Natural killer cell treated with Interleukin-12 subunit alpha and Interleukin-12 subunit beta and Interleukin-15 and Interleukin-18, amount 100 ng/mL, for 72 hours (primary cell): ENCODE measurements at regions not wholly inside any gene's neighbourhood (a gene's known extent, or its start where the extent isn't known, plus 50 kb on each side); places are given as distances from the start of the nearest gene placed in this dataset.
"Not testable (repeated sequence)": the region's sequence is repeated elsewhere in the genome, so short reads cannot be mapped to it uniquely, and the experiment has no call there.

Source experiments
- ATAC-seq, 2 donors: fragments of 150-1000 bp; cut with Tn5 transposase in 1 of 2; sonication (Bioruptor Pico), chemical (Tn5 transposase) in 1 of 2; 2 replicates each; pipeline ENCODE4 v1.10.0; 2021
- DNase-seq: peaks from one replicate; pipeline ENCODE4 v3.0.0; 2022; ENCODE audit warnings: low spot score
- H3K27ac Mint-ChIP-seq, 2 donors: 1 replicate in 1 of 2; 2 replicates in 1 of 2; pipeline ENCODE4 v1.8.0; 2022; ENCODE audit warnings: mixed read lengths in 2 of 2, mild to moderate bottlenecking in 1 of 2, moderate library complexity in 1 of 2
- H3K27me3 Mint-ChIP-seq, 2 donors: 1 replicate in 1 of 2; 2 replicates in 1 of 2; pipeline ENCODE4 v1.8.0; 2022; ENCODE audit warnings: mixed read lengths in 2 of 2
- H3K36me3 Mint-ChIP-seq: one replicate; pipeline ENCODE4 v1.8.0; 2022; ENCODE audit warnings: mixed read lengths
- H3K4me1 Mint-ChIP-seq, 2 donors: 1 replicate in 1 of 2; 2 replicates in 1 of 2; pipeline ENCODE4 v1.8.0; 2022; ENCODE audit warnings: low read depth in 2 of 2, mixed read lengths in 2 of 2, mild to moderate bottlenecking in 1 of 2
- H3K4me3 Mint-ChIP-seq: one replicate; pipeline ENCODE4 v1.8.0; 2022; ENCODE audit warnings: mixed read lengths
- H3K9me3 Mint-ChIP-seq: 2 replicates; pipeline ENCODE4 v1.8.0; 2022; ENCODE audit warnings: mixed read lengths

DNA sequence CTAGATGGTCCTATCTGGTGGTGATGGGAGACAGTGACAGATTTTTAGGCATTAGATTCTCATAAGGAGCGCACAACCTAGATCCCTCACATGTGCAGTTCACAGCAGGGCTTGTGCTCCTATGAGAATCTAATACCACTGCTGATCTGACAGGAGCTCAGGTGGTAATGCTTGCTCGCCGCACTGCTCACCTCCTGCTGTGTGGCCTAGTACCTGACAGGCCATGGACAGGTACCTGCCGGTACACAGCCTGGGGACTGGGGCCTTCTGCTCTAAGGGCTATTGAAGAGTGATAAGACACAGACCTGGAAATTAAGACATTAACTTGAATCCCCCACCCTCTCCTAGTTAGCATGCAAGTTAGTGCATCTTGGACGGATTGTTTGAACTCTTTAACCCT is 64.4 kb downstream of the KLRB1 start:
- not testable (repeated sequence) for H3K27me3 Mint-ChIP-seq, H3K4me3 Mint-ChIP-seq, DNase-seq, ATAC-seq, H3K9me3 Mint-ChIP-seq, H3K27ac Mint-ChIP-seq, H3K4me1 Mint-ChIP-seq, H3K36me3 Mint-ChIP-seq

DNA sequence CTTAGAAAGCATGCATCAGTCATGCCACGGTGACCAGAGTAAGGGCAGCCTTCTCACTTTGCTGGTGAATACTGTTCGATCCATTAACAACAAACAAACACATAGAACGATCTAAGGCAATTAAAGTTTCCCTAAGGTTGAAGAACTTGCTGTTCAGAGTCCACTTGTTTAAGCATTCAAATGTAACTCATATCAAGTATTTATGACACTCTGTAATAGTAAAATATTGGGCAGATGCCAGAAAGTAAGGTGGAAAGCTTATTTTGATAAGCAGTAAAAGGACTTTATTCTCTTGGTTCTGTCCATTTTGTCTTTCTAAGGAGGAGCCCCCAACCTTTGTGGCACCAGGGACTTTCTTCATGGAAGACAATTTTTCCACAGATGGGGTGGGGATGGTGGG is 64.9 kb downstream of the KLRB1 start:
- H3K9me3 Mint-ChIP-seq, H3K4me1 Mint-ChIP-seq, H3K4me3 Mint-ChIP-seq, H3K36me3 Mint-ChIP-seq, H3K27ac Mint-ChIP-seq, H3K27me3 Mint-ChIP-seq, ATAC-seq, DNase-seq: not testable (repeated sequence)

DNA sequence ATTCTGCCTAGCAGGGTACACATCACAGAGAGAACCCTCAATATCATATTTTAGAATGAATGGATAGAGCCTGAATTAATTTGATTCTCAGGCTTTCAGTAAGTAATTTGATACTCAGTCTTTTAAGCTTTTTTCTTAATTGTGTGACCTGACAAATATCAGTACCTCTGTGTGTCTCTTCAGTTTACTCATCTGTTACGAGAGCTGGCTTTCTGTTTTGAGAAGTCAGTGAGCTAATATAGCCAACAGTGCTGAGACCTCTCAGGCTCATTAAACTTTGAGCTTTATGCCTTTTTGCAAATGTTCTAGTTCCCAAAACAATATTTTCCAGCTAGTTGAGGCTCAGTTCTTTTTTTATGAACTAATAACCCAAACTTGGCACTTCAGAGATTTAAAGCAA is 91.8 kb downstream of the KLRB1 start:
- H3K36me3 Mint-ChIP-seq, H3K27ac Mint-ChIP-seq, ATAC-seq, H3K4me3 Mint-ChIP-seq, DNase-seq, H3K4me1 Mint-ChIP-seq, H3K27me3 Mint-ChIP-seq, H3K9me3 Mint-ChIP-seq: not testable (repeated sequence)

DNA sequence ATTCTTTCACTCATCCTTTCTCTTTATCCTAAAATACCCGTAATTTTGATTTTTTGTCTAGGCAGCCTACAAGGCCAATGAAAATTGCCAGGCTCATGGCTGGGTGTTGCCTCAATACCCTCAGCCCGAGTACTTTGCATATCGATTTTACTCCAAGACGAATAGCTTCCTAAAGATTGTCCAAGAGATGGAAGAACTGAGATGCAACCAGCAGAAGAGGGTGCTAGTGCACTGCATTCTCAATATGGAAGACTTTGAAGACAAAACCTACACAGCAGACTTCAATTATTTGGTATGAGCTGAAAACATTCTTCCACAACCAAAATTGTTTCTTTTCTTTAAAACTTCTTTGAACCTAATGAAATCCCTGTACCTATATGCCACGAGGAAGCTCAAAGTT is 95.0 kb downstream of the KLRB1 start:
- not testable (repeated sequence) for H3K4me3 Mint-ChIP-seq, H3K27ac Mint-ChIP-seq, H3K27me3 Mint-ChIP-seq

DNA sequence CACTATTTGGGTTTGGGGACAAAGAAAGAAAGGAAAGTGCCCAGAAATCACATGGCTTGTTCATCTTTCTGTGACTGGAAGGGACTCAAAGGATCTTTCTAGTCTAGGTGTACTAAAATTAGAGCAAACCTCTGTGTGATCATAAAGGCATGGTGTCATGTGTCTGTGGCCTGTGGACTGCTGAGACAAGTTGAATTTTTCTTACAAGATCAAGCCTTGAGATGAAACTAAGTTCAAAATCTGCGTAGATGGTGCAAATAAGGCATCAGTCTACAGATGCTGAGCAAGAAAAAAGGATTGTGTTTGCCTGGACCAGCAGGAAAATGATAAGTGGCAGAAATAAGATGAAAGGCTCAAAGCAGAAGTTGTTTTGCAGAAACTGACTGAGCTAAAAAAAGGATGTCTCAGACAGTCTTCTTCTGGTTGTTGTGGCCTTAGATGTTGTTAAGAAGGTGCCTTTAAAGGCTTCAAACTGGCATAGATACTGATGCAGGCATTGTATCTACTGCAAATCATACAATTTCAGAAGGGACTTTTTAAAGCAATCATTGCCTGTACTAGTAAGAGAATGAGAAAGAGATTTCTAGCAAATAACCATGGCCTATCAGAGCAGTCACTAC is 97.2 kb downstream of the KLRB1 start:
- not testable (repeated sequence) for H3K27ac Mint-ChIP-seq, H3K4me3 Mint-ChIP-seq, H3K36me3 Mint-ChIP-seq, ATAC-seq, DNase-seq, H3K9me3 Mint-ChIP-seq, H3K27me3 Mint-ChIP-seq, H3K4me1 Mint-ChIP-seq

More for the DNA sequence above, 95.0 kb downstream of the KLRB1 start:
- DNase-seq, ATAC-seq, H3K4me1 Mint-ChIP-seq, H3K9me3 Mint-ChIP-seq, H3K36me3 Mint-ChIP-seq: not testable (repeated sequence)

DNA sequence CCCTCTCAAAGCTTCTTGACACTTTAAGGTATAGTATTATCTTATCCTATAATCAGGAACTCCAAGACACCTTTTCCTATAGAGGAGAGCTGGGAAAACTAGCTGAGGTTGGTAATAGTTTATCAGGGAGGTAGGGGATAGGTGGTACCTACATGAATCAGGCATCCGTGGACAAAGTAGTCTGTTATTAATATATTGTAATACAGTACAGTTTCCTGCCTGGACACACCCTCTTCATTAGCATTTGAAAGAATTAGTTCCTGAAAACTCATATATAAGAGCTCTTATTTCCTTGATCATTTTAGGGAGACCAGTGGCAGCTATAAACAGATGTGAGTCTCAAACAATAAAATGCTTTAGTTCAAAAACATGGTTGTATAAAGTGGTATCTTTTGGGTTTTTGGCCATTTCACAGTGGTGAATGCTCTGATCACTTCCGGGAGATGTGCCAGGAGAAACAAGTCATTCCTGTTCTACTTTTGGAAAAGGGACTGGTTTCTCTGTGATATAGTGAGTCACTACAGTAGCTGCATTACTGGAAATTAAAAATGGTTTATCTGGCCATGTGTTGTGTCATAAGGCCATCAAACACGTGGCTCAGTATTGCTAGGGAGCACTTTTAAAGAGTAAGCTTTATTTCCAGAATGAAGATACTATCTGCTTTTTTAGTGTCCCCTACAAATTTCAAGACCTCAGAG is 98.1 kb downstream of the KLRB1 start:
- Mint-ChIP-seq H3K4me3 (no peak overlapping the region), H3K27me3 (no peaks in the 10 kb centered on the region), H3K9me3 (no peaks in the 10 kb centered on the region), H3K4me1 (peaks cover 0 to 2% of the 10 kb centered on the region in 2 donors), H3K27ac (no peak overlapping the region), H3K36me3 (no peaks in the 10 kb centered on the region)
- DNase-seq = no peak
- no peak for ATAC-seq

DNA sequence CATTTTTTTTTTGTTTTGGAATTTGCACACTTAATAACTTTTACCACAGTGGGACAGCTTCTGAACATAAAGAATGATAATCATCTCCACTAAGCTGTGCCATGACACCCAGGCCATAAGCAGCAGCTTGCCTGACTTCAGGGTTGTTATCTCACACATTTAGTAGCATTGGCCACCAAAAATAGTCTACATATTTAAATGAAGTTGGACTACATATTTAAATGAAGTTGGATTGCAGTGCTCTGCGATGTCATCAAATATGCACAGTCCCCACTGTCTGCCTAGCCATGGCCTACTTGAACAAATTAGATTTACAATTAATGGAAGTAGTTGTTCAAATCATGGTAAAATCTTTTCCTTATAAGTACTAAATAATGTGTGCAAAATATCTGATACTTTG is 101.0 kb downstream of the KLRB1 start:
- H3K36me3 Mint-ChIP-seq = no peaks in the 10 kb centered on the region
- DNase-seq = no peak
- H3K4me1 Mint-ChIP-seq = no peaks in the 10 kb centered on the region
- no peak overlapping the region for H3K4me3 Mint-ChIP-seq
- no peaks in the 10 kb centered on the region for H3K9me3 Mint-ChIP-seq
- ATAC-seq = no peak
- H3K27ac Mint-ChIP-seq = no peak overlapping the region
- no peaks in the 10 kb centered on the region for H3K27me3 Mint-ChIP-seq

DNA sequence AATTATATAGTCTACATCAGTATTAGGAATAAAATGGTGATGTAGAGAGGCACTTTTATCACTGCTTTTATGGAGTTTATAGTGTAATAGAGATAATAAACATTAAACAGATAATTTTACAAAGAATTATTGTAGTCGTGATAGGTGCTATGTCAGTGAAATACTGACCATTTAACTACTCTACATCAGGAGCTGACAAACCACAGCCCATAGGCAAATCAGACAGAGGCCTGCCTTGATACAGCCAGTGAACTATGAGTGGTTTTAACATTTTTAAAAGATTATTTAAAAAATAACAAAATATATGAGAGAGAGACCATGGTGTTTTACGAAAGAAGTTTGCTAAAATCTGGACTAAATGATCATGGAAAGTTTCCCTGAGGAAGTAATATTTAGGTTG is 104.3 kb downstream of the KLRB1 start:
- ATAC-seq, H3K9me3 Mint-ChIP-seq, DNase-seq, H3K4me1 Mint-ChIP-seq, H3K4me3 Mint-ChIP-seq, H3K27ac Mint-ChIP-seq, H3K36me3 Mint-ChIP-seq, H3K27me3 Mint-ChIP-seq: not testable (repeated sequence)

DNA sequence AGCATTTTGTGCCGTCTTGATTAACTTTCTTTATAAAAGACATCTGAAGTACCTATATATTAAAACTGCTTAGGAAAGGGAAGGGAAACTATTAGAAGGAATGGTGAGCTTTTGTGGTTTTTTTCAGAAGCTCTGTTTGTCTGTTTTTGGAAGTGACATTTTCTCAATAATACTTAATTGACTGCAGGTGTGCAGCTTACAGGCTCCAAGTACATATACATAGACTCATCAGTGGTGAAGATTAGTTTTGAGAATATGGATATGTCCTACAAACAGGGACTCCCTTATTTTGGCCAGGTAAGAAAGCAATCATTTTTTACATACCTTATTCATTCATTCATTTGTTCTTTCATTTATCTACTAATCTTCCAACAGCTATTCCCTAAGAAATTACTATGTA is 104.9 kb downstream of the KLRB1 start:
- ATAC-seq, H3K4me1 Mint-ChIP-seq, H3K9me3 Mint-ChIP-seq, H3K4me3 Mint-ChIP-seq, DNase-seq, H3K27me3 Mint-ChIP-seq, H3K36me3 Mint-ChIP-seq, H3K27ac Mint-ChIP-seq: not testable (repeated sequence)

DNA sequence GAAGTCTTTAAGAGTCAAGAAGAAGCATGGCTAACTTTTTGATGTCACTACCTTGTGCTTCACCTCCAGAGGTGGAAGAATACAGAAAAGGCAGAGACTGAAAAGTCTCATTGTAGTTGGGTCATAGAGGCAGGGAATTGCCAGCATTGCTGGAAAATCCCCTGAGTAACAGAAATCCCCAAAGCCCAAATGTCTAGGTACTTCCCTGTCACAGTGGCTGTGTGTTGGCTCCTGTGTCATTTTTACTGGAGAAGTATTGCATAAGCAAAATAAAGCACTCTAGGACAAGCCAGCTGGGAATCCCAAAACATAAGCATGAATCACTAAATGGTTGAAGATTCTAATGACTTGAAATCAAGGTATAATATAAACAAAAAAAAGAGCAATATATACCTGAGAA is 114.4 kb downstream of the KLRB1 start:
- not testable (repeated sequence) for DNase-seq, H3K9me3 Mint-ChIP-seq, H3K4me3 Mint-ChIP-seq, H3K27me3 Mint-ChIP-seq, H3K4me1 Mint-ChIP-seq, H3K36me3 Mint-ChIP-seq
- peak overlapping the region in 1 of 2 donors; percentile 48 for H3K27ac Mint-ChIP-seq
- ATAC-seq = peak in 1 of 2 donors; percentile 79

DNA sequence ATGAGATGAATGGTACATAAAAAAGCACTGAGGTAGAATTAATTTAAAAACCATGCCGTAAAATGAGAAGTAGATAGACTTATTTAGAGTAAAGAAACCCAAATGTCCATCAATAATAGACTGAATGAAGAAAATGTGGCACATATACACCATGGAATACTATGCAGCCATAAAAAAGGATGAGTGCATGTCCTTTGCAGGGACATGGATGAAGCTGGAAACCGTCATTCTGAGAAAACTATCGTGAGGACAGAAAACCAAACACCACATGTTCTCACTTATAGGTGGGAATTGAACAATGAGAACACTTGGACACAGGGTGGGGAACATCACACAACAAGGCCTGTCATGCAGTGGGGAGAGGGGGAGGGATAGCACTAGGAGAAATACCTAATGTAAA is 126.4 kb downstream of the KLRB1 start:
- not testable (repeated sequence) for H3K9me3 Mint-ChIP-seq, H3K4me1 Mint-ChIP-seq, ATAC-seq, H3K27ac Mint-ChIP-seq, H3K27me3 Mint-ChIP-seq, H3K4me3 Mint-ChIP-seq, H3K36me3 Mint-ChIP-seq, DNase-seq

DNA sequence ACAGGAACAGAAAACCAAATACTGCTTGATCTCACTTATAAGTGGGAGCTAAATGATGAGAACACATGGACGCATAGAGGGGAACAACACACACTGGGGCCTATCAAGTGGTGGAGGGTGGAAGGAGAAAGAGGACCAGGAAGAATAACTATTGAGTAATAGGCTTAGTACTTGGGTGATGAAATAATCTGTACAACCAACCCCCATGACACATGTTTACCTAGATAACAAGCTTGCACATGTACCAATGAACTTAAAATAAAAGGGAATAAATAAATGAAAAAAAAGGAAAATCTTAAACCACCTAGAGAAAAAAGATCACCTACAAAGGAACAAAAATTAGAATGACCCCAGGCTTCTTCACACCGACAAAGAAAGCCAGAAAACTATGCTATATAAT is 133.5 kb downstream of the KLRB1 start:
- not testable (repeated sequence) for ATAC-seq, H3K27me3 Mint-ChIP-seq, H3K36me3 Mint-ChIP-seq, DNase-seq, H3K4me3 Mint-ChIP-seq, H3K9me3 Mint-ChIP-seq
- Mint-ChIP-seq H3K4me1 (peaks cover 15 to 19% of the 10 kb centered on the region in 2 donors), H3K27ac (peak overlapping the region in 1 of 2 donors; percentile 18)

DNA sequence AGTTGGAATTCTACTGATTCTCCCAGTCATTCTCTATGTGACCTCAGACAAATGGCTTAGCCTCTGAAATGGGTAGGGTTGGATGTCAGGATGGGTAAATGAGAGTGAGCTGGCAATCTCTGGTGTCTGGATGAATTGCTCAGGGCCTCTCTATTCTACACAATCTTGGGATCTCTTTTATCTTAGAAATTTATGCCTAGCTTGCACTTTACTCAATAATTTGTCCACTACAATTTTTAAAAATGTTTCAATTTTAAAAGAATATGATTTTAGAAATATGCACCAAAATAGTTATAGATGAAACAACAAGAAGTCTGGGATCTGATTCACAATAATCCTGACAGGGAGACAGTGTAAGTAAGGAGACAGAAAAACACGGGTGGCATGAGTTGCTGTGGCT is 134.1 kb downstream of the KLRB1 start:
- DNase-seq, H3K9me3 Mint-ChIP-seq, ATAC-seq, H3K27me3 Mint-ChIP-seq, H3K4me3 Mint-ChIP-seq, H3K36me3 Mint-ChIP-seq: not testable (repeated sequence)
- Mint-ChIP-seq H3K4me1 (peaks cover 18 to 24% of the 10 kb centered on the region in 2 donors), H3K27ac (peak overlapping the region in 1 of 2 donors; percentile 18)

DNA sequence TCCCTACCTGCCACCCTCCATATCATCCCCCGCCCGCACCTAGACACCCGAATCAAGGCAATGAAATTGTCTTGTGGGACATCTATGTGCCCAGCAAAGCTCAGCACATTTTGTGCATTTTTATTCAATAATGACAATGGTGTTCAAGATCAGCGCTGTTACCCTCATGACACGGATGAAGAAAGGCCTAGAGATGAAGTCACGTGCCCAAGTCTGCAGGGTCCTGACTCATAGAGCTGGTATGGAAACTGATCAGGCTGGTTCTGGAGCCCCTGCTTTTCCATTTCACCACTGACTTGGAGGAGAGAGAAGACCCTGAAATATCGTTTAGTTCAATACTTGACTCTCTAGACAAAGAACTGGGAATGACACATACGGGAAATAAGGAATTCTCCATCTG is 136.2 kb downstream of the KLRB1 start:
- H3K9me3 Mint-ChIP-seq, DNase-seq, H3K4me3 Mint-ChIP-seq, ATAC-seq, H3K27me3 Mint-ChIP-seq, H3K36me3 Mint-ChIP-seq, H3K27ac Mint-ChIP-seq: not testable (repeated sequence)
- H3K4me1 Mint-ChIP-seq = peaks cover 18 to 31% of the 10 kb centered on the region in 2 donors

DNA sequence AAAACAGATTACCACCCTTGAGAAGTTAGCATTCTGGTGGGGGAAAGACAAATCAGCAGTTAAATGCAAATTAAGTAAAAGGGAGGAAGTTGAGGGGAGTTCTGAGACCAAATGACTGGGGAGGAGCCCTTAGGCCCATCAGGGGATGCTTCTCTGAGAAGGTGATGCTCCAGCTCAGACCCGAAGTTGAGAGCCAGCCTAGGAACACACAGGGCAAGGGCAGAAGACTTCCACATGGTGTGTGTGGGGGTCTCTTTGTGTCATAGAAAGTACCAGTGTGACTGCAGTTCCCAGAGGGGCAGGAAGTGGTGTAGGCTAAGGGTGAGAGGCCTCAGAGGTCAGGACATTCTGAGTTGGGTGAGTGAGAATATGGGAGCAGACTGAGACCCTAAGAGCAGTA is 137.3 kb downstream of the KLRB1 start:
- peak; percentile 83 to 87 for ATAC-seq
- Mint-ChIP-seq H3K27ac (peak overlapping the region; percentile 77 to 97), H3K4me1 (peaks cover 18 to 31% of the 10 kb centered on the region in 2 donors), H3K4me3 (peak overlapping the region; percentile 77)
- not testable (repeated sequence) for H3K27me3 Mint-ChIP-seq, H3K36me3 Mint-ChIP-seq, H3K9me3 Mint-ChIP-seq
- peak; percentile 64 for DNase-seq
